NB4 (cell line): ENCODE measurements at regions not wholly inside any gene's neighbourhood (a gene's known extent, or its start where the extent isn't known, plus 50 kb on each side); places are given as distances from the start of the nearest gene placed in this dataset.

Experiments used
- DNase-seq: peaks from one replicate; pipeline ENCODE4 v3.0.0; 2010; ENCODE audit warnings: low read depth
- H3K4me3 ChIP-seq: one replicate; pipeline ENCODE4 v1.5.1; 2011; ENCODE audit warnings: mild to moderate bottlenecking, low read depth, low read length, moderate library complexity
- MYC ChIP-seq: IDR thresholded peaks from 2 replicates; pipeline ENCODE4 v1.6.1; 2011; ENCODE audit warnings: low read depth, low read length
- POLR2A ChIP-seq: IDR thresholded peaks from 2 replicates; pipeline ENCODE4 v1.6.1; 2011; ENCODE audit warnings: mild to moderate bottlenecking; ENCODE audit not compliant: insufficient read length; ENCODE audit errors: extremely low read depth
- TF ChIP-seq, protein P1 (sequence below): IDR thresholded peaks from 2 replicates; pipeline ENCODE4 v1.6.1; 2011; ENCODE audit warnings: low read depth, low read length
- TF ChIP-seq, protein P2 (sequence below): IDR thresholded peaks from one replicate; pipeline ENCODE4 v1.5.1; 2012; ENCODE audit warnings: low read depth, low read length

DNA sequence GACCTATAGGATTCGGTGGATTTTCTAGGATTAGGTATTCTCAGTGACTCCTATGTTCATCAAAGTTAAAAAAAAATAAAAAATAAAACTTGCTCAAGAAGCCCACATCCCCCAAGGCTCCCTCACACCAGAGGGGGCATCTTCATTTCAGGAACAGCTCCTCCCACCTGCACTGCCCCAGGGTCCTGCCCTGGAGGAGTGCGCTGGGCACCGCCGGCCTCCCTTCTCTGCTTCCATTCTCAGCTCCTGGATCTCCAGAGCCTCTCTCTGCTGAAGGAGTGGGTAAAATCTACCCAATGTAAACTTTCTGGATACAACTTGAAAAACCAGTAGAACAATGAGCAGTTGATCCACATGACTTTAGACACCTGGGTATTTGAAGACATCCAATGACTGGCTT, 359.8 kb upstream of the IRX4 start:
- TF ChIP-seq, protein P1, sequence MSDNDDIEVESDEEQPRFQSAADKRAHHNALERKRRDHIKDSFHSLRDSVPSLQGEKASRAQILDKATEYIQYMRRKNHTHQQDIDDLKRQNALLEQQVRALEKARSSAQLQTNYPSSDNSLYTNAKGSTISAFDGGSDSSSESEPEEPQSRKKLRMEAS, result no peak
- no peak for TF ChIP-seq POLR2A
- TF ChIP-seq MYC, result no peak
- TF ChIP-seq, protein P2, sequence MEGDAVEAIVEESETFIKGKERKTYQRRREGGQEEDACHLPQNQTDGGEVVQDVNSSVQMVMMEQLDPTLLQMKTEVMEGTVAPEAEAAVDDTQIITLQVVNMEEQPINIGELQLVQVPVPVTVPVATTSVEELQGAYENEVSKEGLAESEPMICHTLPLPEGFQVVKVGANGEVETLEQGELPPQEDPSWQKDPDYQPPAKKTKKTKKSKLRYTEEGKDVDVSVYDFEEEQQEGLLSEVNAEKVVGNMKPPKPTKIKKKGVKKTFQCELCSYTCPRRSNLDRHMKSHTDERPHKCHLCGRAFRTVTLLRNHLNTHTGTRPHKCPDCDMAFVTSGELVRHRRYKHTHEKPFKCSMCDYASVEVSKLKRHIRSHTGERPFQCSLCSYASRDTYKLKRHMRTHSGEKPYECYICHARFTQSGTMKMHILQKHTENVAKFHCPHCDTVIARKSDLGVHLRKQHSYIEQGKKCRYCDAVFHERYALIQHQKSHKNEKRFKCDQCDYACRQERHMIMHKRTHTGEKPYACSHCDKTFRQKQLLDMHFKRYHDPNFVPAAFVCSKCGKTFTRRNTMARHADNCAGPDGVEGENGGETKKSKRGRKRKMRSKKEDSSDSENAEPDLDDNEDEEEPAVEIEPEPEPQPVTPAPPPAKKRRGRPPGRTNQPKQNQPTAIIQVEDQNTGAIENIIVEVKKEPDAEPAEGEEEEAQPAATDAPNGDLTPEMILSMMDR, result no peak
- DNase-seq, result no peak
- H3K4me3 ChIP-seq, result no peak overlapping the region

DNA sequence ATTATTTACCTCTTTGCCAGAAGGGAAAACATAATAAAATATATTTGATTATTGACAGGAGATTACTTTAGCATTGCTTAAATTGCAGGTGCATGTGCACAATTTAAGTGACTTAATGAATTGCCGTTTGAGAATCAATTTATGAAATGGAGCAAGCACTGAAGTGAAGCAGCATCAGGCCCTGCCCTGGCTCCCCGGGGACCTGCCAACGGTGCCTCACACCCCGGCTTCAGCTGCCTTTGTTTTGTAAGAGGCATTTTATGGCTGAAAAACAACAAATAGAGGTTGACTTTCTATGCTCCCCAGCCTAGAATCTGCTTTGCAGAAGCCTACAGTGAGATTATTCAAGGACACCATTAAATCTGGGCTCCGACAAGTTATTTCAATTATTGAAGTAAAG, 359.1 kb upstream of the IRX4 start:
- no peak for TF ChIP-seq POLR2A
- DNase-seq, result no peak
- no peak overlapping the region for H3K4me3 ChIP-seq

DNA sequence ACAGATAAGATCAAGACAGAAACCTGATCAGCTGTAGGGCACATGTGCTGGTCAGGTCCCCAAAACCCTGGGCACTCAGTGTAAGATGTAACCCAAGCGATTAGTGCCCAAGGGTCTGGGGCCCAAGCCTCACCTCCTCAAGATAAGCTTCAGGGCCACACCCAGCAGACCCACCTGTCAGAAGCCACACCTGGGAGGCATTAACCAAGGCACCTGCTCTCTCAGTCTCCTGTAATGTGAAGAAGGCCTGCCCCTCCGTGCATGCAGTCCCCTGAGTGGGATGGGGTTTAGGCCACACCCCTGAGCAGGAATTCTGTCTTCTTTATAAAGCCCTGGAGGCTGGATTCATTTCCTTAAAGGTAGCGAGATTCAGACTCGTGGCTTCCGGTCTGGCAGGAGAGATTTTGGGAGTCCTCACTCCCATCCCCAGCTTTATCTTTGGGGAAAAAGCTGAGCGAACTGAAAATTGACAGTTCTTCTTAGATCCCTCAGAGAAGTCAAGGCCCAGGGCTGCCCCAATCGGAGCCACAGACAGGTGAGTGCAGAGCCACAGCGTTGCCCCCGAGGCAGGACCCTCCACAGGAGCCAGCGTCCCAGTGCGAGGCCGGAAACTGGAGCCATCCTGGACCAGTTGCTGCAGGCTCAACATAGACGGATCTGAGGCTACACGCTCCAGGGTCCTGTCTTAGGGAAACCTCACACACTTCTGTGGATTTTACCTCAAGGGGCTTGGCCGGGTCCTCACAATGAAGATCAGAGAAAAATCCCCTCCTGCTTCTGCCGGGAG, 357.6 kb upstream of the IRX4 start:
- TF ChIP-seq POLR2A (no peak), MYC (no peak)
- TF ChIP-seq, protein P2, result no peak
- TF ChIP-seq, protein P1, result no peak
- no peak for DNase-seq
- no peak overlapping the region for H3K4me3 ChIP-seq

DNA sequence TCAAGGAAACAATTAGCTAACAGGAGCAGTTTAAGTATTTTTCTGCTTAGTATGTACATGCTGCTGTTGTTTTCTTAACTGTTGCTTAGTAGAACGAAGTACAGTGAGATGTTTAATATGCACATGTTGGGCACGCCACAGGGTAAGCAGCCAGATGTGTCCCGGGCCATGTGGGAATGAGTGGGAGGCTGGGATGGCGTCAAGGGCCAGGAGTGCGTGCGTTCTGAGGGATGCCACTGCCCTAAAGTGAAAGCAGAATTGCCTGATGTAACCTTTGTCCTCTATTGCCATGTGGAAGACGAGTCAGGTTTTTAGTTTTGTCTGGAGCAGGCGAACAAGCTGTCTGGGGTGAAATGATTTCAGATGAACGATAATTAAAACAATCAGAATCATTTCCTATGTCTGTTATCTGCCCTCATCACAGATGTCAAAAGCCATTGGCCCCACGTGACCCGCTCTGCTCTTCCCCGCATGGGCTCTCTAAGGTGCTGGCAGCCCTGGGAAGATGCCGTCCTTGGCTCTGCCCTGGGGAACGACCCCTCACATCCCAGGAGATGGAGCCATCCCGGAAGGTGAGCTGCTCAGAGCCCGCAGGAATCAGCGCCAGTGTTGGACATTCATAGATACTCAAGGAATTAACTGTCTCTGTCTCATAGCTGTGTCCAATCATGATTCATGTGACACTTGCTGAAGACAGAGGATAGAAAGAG, 356.6 kb upstream of the IRX4 start:
- no peak overlapping the region for H3K4me3 ChIP-seq
- DNase-seq, result no peak
- TF ChIP-seq, protein P1, result no peak
- no peak for TF ChIP-seq MYC
- TF ChIP-seq, protein P2, result no peak
- TF ChIP-seq POLR2A, result no peak

DNA sequence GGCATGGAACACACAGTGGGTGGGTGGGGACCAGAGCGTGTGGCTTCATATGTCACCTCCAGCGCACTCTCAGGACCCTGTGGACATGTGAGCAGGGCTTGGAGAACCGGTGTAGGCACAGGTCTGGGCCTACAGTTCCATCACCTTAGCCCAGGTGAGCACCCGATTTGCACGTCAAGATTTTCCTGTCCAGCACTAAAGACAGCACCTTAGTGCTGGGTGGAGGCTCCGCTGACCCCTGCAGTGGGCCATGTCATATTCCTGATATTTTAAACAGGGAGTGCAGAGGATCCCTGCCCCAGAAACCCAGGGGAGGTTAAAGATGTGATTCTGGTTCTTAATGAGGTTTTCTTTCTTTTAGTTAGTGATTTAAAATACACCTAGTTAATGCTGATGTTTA, 356.0 kb upstream of the IRX4 start:
- no peak for TF ChIP-seq POLR2A
- TF ChIP-seq, protein P2, result no peak
- no peak for DNase-seq
- H3K4me3 ChIP-seq, result no peak overlapping the region

DNA sequence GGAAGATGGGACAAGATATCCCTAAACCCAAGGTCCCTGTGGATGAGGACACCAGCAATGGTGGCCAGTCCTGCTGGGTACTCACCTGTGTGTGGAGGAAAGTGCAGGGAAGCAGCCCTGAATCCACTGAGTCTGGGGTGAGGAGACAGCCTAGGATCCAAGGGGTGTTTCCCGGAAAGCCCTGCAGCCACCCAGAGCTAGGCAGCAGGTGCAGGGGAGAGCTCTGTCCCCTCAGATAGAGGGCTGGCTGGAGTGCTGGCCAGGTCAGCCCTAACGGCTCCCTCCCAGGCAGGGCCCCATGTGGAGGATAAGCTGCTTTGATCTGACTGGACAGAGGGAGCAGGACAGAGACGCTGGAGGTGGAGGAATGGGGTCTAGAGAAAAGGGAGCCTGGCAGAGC, 344.7 kb upstream of the IRX4 start:
- H3K4me3 ChIP-seq, result no peak overlapping the region
- no peak for DNase-seq
- TF ChIP-seq MYC (no peak), POLR2A (no peak)
- TF ChIP-seq, protein P1, result no peak
- TF ChIP-seq, protein P2, result no peak
